Neuronal stem cell (in vitro differentiated cells): ENCODE measurements at regions not wholly inside any gene's neighbourhood (a gene's known extent, or its start where the extent isn't known, plus 50 kb on each side); places are given as distances from the start of the nearest gene placed in this dataset.

ENCODE experiments used
- DNase-seq: peaks from one replicate; pipeline ENCODE4 v3.0.0-alpha.2; 2013; ENCODE audit warnings: low spot score
- H2AFZ ChIP-seq: one replicate; pipeline ENCODE4 v1.6.1; 2013; ENCODE audit warnings: mild to moderate bottlenecking, low read length, inconsistent platforms
- H2AK5ac ChIP-seq: 2 replicates; pipeline ENCODE4 v1.6.1; 2013; ENCODE audit warnings: low read depth, mild to moderate bottlenecking, inconsistent platforms, low read length, moderate library complexity, mixed read lengths
- H2BK120ac ChIP-seq: 2 replicates; pipeline ENCODE4 v1.6.1; 2013; ENCODE audit warnings: low read depth, mild to moderate bottlenecking, inconsistent platforms, low read length, moderate library complexity, mixed read lengths
- H2BK12ac ChIP-seq: one replicate; pipeline ENCODE4 v1.6.1; 2013; ENCODE audit warnings: low read length, inconsistent platforms
- H2BK15ac ChIP-seq: 2 replicates; pipeline ENCODE4 v1.6.1; 2013; ENCODE audit warnings: mild to moderate bottlenecking, low read length, inconsistent platforms, mixed read lengths
- H2BK5ac ChIP-seq: one replicate; pipeline ENCODE4 v1.6.1; 2013; ENCODE audit warnings: inconsistent platforms, mild to moderate bottlenecking, low read length, moderate library complexity
- H3K14ac ChIP-seq: one replicate; pipeline ENCODE4 v1.6.1; 2013; ENCODE audit warnings: low read length, inconsistent platforms
- H3K18ac ChIP-seq: 2 replicates; pipeline ENCODE4 v1.6.1; 2013; ENCODE audit warnings: low read length, inconsistent platforms
- H3K23ac ChIP-seq: 2 replicates; pipeline ENCODE4 v1.6.1; 2013; ENCODE audit warnings: low read depth, mild to moderate bottlenecking, mixed read lengths, low read length, inconsistent platforms; ENCODE audit not compliant: poor library complexity
- H3K27ac ChIP-seq: replicated peaks from 3 replicates; pipeline ENCODE4 v1.5.1; 2013; ENCODE audit warnings: low read length, inconsistent platforms
- H3K27me3 ChIP-seq, 3 experiments: 2 replicates each; pipeline ENCODE4 v1.6.1; 2013; ENCODE audit warnings: low read length in 3 of 3, mild to moderate bottlenecking in 2 of 3, inconsistent platforms in 1 of 3, low read depth in 1 of 3, mixed read lengths in 1 of 3, moderate library complexity in 1 of 3; ENCODE audit not compliant: control insufficient read depth in 3 of 3, insufficient read depth in 3 of 3
- H3K36me3 ChIP-seq, 2 donors: replicated peaks in 1 of 2; 2 replicates each; pipeline ENCODE4 v1.6.1; 2013; ENCODE audit warnings: low read length in 2 of 2; ENCODE audit not compliant: control insufficient read depth in 2 of 2, insufficient read depth in 2 of 2
- H3K4ac ChIP-seq: 2 replicates; pipeline ENCODE4 v1.6.1; 2013; ENCODE audit warnings: inconsistent platforms, mild to moderate bottlenecking, low read length, moderate library complexity
- H3K4me1 ChIP-seq, 2 donors: 1 replicate in 1 of 2; 2 replicates in 1 of 2; pipeline ENCODE4 v1.6.1; 2013; ENCODE audit warnings: low read length in 2 of 2, low read depth in 1 of 2; ENCODE audit not compliant: control insufficient read depth in 2 of 2, insufficient read depth in 1 of 2
- H3K4me2 ChIP-seq: one replicate; pipeline ENCODE4 v1.6.1; 2013; ENCODE audit warnings: mild to moderate bottlenecking, low read length, inconsistent platforms; ENCODE audit not compliant: insufficient read depth, poor library complexity, severe bottlenecking
- H3K4me3 ChIP-seq, 2 donors: 2 replicates each; pipeline ENCODE4 v1.5.1; 2013; ENCODE audit warnings: low read length in 2 of 2, mild to moderate bottlenecking in 2 of 2, inconsistent platforms in 1 of 2, moderate library complexity in 1 of 2
- H3K79me1 ChIP-seq: one replicate; pipeline ENCODE4 v1.6.1; 2013; ENCODE audit warnings: low read depth, mild to moderate bottlenecking, inconsistent platforms, low read length, moderate library complexity
- H3K9ac ChIP-seq: one replicate; pipeline ENCODE4 v1.6.1; 2013; ENCODE audit warnings: mild to moderate bottlenecking, low read depth, low read length, inconsistent platforms; ENCODE audit not compliant: poor library complexity
- H3K9me3 ChIP-seq, 2 donors: replicated peaks in 1 of 2; 2 replicates each; pipeline versions ENCODE3 to v1.6.1; 2013; ENCODE audit warnings: low read length in 2 of 2, mild to moderate bottlenecking in 2 of 2, inconsistent platforms in 1 of 2, low read depth in 1 of 2, mixed read lengths in 1 of 2, moderate library complexity in 1 of 2; ENCODE audit not compliant: control insufficient read depth in 2 of 2, insufficient read depth in 1 of 2
- H4K8ac ChIP-seq: one replicate; pipeline ENCODE4 v1.6.1; 2013; ENCODE audit warnings: low read depth, mild to moderate bottlenecking, inconsistent platforms, low read length, moderate library complexity
- H4K91ac ChIP-seq: one replicate; pipeline ENCODE4 v1.6.1; 2013; ENCODE audit warnings: low read length, low read depth, mild to moderate bottlenecking, inconsistent platforms; ENCODE audit not compliant: poor library complexity
- WGBS, 2 donors: extraction: QIAGEN DNeasy Blood & Tissue Kit; methylation state at CpG; one replicate each; pipeline ENCODE4 v1.1.7; 2013; ENCODE audit warnings: missing lambda C conversion rate in 2 of 2, mixed read lengths in 1 of 2; ENCODE audit not compliant: insufficient read length in 2 of 2, insufficient replicate concordance in 1 of 2; ENCODE audit errors: extremely low coverage in 2 of 2; 5-methylcytosine and 5-hydroxymethylcytosine counted together

DNA sequence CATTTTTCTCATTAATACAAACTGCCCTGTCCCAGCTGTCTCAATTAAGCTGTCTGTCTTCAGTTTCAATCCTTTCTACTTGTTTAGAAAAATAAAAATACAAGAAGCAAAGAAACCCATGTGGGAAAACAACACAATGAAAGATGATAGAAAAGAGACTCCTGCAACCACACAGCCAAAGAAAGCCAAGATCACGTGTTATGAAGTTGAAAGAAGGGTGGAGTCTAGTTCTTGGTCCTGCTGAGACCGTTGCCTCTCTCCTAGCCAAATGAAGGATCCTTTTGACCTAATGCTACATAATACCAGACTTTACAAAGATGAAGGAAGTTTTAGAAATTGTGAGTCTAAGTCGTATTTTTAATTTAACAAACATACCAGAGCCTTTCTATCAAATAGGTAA, 218.8 kb upstream of the RRP15 start:
- Histone ChIP-seq H3K36me3 (no peaks in the 10 kb centered on the region), H3K79me1 (no peaks in the 10 kb centered on the region)
- no CpG with 5 or more reads among the region's 3 CpGs for WGBS, 2 donors

DNA sequence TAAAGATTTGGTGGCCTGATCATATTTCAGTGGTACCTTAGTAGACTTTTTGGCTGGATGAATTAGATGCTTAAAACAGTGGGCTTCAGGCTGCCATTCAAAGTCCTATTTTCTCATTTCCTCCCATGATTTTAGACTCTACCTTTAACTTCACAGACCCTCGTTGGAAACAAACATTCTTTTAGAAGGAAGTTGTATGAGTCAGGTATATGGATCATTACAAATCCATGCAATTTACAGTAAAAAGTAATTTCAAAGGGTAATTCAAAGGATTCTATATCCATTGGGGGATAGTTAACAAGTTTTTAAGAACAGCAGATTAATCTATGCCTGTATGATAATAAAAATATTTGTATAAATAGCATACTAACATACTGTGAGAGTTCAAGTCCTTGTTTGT, 216.9 kb upstream of the RRP15 start:
- DNase-seq, result no peak
- H3K18ac ChIP-seq, result no peak overlapping the region
- no CpG with 5 or more reads among the region's 1 CpG for WGBS, 2 donors
- no peak overlapping the region for H2BK12ac ChIP-seq
- H3K4me3 ChIP-seq, result no peak overlapping the region
- H3K9ac ChIP-seq, result no peak overlapping the region
- H3K9me3 ChIP-seq, result no peaks in the 10 kb centered on the region
- H2BK15ac ChIP-seq, result no peak overlapping the region
- H2BK120ac ChIP-seq, result no peak overlapping the region
- no peak overlapping the region for H3K27ac ChIP-seq
- no peaks in the 10 kb centered on the region for H3K36me3 ChIP-seq
- H2BK5ac ChIP-seq, result no peak overlapping the region
- no peak overlapping the region for H4K91ac ChIP-seq
- H2AFZ ChIP-seq, result no peak overlapping the region
- H3K4ac ChIP-seq, result no peak overlapping the region
- no peak overlapping the region for H3K4me2 ChIP-seq
- H3K79me1 ChIP-seq, result no peaks in the 10 kb centered on the region
- no peaks in the 10 kb centered on the region for H3K4me1 ChIP-seq
- no peaks in the 10 kb centered on the region for H3K27me3 ChIP-seq
- no peak overlapping the region for H4K8ac ChIP-seq
- H2AK5ac ChIP-seq, result no peak overlapping the region
- H3K23ac ChIP-seq, result no peak overlapping the region
- H3K14ac ChIP-seq, result no peak overlapping the region

More for the DNA sequence above, 218.8 kb upstream of the RRP15 start:
- Histone ChIP-seq H2BK5ac (no peak overlapping the region), H2BK12ac (no peak overlapping the region), H3K4me2 (no peak overlapping the region), H3K27ac (no peak overlapping the region), H3K9ac (no peak overlapping the region), H3K4me3 (no peak overlapping the region), H2BK15ac (no peak overlapping the region), H2AFZ (peak overlapping the region; percentile 17), H4K8ac (no peak overlapping the region), H3K9me3 (no peaks in the 10 kb centered on the region), H3K27me3 (no peaks in the 10 kb centered on the region), H3K23ac (no peak overlapping the region), H4K91ac (no peak overlapping the region), H3K4ac (no peak overlapping the region), H3K18ac (no peak overlapping the region), H2BK120ac (no peak overlapping the region), H2AK5ac (no peak overlapping the region), H3K14ac (no peak overlapping the region), H3K4me1 (no peaks in the 10 kb centered on the region)
- DNase-seq, result no peak

DNA sequence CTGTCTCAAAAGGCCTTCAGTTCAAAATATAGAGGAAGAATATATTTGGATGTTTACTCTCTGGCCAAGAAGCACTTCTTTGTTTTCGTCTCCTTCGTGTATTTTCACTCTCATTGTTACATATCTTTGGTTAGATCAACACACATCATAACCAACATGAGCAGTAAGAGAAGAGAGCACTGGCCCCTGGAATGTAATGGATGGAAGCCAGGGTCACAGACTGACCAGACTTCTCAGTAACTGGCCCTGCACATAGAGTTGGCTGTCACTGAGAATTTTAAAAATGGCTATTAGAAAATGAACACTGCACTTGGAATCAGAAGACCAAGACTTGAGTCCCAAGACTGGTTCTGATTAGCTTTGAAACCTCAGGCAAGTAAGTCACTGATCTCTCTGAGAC, 215.9 kb upstream of the RRP15 start:
- no peak overlapping the region for H2BK5ac ChIP-seq
- H3K4me3 ChIP-seq, result no peak overlapping the region
- H3K9ac ChIP-seq, result no peak overlapping the region
- H3K27ac ChIP-seq, result no peak overlapping the region
- H3K23ac ChIP-seq, result no peak overlapping the region
- no peak for DNase-seq
- no peak overlapping the region for H2BK15ac ChIP-seq
- H3K4me1 ChIP-seq, result no peaks in the 10 kb centered on the region
- H3K18ac ChIP-seq, result no peak overlapping the region
- H3K4me2 ChIP-seq, result no peak overlapping the region
- no peaks in the 10 kb centered on the region for H3K9me3 ChIP-seq
- no peaks in the 10 kb centered on the region for H3K36me3 ChIP-seq
- no peak overlapping the region for H3K4ac ChIP-seq
- WGBS, 2 donors, result no CpG with 5 or more reads among the region's 2 CpGs
- no peak overlapping the region for H4K8ac ChIP-seq
- no peak overlapping the region for H2BK12ac ChIP-seq
- H4K91ac ChIP-seq, result no peak overlapping the region
- no peak overlapping the region for H2AK5ac ChIP-seq
- no peaks in the 10 kb centered on the region for H3K27me3 ChIP-seq
- no peak overlapping the region for H3K14ac ChIP-seq
- no peak overlapping the region for H2BK120ac ChIP-seq
- no peaks in the 10 kb centered on the region for H3K79me1 ChIP-seq
- no peak overlapping the region for H2AFZ ChIP-seq

DNA sequence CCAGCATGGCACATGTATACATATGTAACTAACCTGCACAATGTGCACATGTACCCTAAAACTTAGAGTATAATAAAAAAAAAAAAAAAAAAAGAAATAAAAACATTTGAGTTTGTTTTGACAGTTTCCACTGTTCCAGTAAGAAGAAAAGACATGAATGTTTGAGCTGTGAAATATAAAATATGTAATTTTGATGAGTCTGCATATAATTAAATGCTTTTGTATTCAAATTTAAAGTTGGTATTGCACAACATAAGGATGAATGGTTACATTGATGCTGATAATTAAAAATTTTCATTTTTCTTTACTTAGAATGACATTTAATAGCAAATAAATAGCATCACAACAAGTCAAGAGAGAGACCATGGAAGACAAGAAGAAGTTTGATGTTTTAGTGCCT, 212.0 kb upstream of the RRP15 start:
- no peak overlapping the region for H2BK120ac ChIP-seq
- H3K36me3 ChIP-seq, result no peaks in the 10 kb centered on the region
- H2AFZ ChIP-seq, result no peak overlapping the region
- H3K79me1 ChIP-seq, result no peaks in the 10 kb centered on the region
- H3K4ac ChIP-seq, result no peak overlapping the region
- H3K4me3 ChIP-seq, result no peak overlapping the region
- H3K4me1 ChIP-seq, result no peaks in the 10 kb centered on the region
- H3K4me2 ChIP-seq, result no peak overlapping the region
- no peak overlapping the region for H4K91ac ChIP-seq
- H3K9ac ChIP-seq, result no peak overlapping the region
- no peak overlapping the region for H2BK15ac ChIP-seq
- H3K23ac ChIP-seq, result no peak overlapping the region
- H2BK12ac ChIP-seq, result no peak overlapping the region
- H3K27me3 ChIP-seq, result no peaks in the 10 kb centered on the region
- no peak overlapping the region for H3K27ac ChIP-seq
- no peak overlapping the region for H2BK5ac ChIP-seq
- no peak overlapping the region for H4K8ac ChIP-seq
- no peak for DNase-seq
- no peak overlapping the region for H3K14ac ChIP-seq
- no peak overlapping the region for H2AK5ac ChIP-seq
- no peaks in the 10 kb centered on the region for H3K9me3 ChIP-seq
- no peak overlapping the region for H3K18ac ChIP-seq
